SH-SY5Y (cell line): ENCODE measurements at regions not wholly inside any gene's neighbourhood (a gene's known extent, or its start where the extent isn't known, plus 50 kb on each side); places are given as distances from the start of the nearest gene placed in this dataset.

Experiments used
- GATA2 ChIP-seq: IDR thresholded peaks from 2 replicates; pipeline ENCODE4 v1.6.1; 2011; ENCODE audit warnings: mild to moderate bottlenecking, low read depth, low read length
- GATA3 ChIP-seq: IDR thresholded peaks from 2 replicates; pipeline ENCODE4 v1.6.1; 2011; ENCODE audit warnings: low read depth, mild to moderate bottlenecking, low read length, moderate library complexity

- TF ChIP-seq GATA3 (no peak), GATA2 (no peak)
These were observed 250.7 kb downstream of the ANXA1 start for GRCh38 chr9:73402081-73403028.

GRCh38 chr9:73411494-73411893, 259.8 kb downstream of the ANXA1 start:
- TF ChIP-seq GATA3 (no peak), GATA2 (no peak)

DNA sequence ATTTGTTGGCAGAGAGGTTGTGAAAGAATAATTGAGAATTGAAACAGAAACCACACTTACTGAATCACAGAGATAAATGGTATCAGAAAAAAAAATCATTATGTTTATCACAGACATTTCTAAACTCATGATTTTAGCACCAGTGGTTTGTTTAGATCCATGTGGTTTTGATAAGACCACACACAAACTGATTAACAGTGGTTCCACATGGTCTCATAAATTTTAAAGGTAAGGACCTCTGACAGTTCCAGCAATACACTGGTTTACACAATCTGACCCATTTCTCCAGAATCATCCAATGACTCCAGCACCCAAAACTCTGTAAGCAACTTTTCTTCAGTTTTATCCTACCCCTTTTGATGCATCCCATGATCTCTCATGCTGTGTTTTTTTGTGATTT, 261.2 kb downstream of the ANXA1 start:
- no peak for TF ChIP-seq GATA2
- no peak for TF ChIP-seq GATA3

DNA sequence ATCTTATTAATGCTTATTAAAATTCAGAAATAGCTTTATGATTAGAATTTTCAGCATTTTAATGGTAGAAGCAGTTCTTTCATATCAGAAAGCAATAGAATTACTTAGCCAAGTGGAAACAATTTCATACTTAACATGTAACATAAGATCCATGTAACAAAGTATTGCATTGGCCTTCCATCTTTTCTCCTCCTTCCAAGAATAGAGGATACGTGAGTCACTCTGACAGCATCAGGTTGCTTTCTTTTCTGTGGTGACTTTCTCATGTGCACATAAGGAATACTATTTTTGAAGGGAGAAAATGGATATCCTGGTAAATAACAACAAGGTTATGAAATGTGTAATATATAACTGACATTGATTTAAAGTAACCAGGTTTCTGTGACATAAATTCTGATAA, 272.2 kb downstream of the ANXA1 start:
- no peak for TF ChIP-seq GATA3
- no peak for TF ChIP-seq GATA2

DNA sequence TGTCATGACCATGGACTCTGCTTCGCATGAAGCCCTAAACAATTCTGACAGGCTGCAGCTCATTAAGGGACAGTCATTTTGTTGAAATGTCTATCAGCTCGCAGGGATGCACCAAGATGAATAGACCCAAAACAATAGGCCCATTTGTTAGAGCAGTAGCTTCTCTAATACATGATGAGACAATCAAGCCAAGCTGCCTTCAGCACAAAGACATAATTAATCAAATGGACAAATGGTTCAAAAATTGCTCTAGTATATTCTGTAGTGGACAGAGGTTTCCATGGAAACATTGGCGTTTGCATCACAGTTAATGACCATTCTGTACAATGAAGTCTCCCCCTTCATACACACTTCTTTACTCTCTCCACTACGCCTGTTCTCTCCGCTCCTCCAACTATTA, 274.6 kb downstream of the ANXA1 start:
- TF ChIP-seq GATA3 (no peak), GATA2 (no peak)

GRCh38 chr9:73434826-73435225, 283.2 kb downstream of the ANXA1 start:
- no peak for TF ChIP-seq GATA2
- no peak for TF ChIP-seq GATA3

GRCh38 chr9:73437758-73438157, 286.1 kb downstream of the ANXA1 start:
- no peak for TF ChIP-seq GATA2
- TF ChIP-seq GATA3: no peak

DNA sequence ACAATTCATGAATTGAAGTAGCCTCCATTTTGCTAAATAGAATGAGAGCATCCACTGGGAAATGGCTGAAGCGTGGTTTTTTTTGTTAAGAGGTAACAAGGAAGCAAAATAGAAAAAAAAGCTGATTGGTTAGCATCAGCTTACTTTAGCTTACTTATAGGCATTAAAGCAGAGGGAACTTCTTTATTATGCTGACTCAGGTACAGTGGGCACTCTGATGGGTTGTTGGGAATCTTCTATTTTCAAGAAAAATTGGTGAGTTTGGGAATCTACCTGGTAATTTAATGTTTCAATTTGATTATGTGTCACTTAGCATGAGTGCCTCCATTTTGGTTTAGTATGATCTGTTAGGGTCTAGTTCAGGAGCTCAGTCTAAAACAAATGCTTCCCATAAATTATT, 289.6 kb downstream of the ANXA1 start:
- no peak for TF ChIP-seq GATA2
- no peak for TF ChIP-seq GATA3

DNA sequence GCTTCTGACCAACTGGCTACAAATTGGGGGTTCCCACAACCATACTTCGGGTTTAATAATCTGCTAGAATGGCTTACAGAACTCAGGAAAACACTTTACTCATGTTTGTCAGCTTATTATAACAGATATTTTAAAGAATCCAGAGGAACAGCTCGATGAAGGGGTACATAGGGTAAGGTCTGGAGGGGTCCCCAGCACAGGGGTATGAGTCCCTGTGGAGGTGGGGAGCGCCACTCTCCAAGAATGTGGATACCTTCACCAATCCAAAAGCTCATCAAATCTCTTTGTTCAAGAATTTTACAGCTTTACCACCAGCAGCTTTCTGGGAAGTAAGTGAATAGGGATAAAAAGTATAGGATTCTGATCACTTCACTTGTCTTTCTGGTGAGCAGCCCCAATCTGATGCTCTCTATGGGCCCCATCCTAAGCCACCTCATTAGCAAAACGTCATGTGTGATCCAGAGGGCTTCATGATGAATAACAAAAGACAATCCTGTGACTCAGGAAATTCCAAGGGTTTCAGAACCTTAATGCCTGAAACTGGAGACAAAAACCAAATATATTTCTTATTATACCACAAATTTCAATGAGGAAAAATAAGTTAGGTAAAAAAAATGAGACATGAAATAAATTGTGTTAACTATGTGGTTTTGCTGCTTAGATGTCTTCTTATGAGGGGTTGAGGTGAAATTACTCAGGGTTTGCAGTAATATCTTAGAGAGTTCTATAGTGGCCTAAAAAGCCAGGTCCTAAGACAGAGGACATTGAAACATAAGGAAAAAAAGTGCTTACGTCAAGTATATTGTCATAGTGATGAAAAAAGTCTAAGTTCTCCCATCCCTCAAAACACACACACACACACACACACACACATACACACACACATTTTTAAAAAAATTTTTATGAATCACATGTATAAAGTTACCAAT, 290.5 kb downstream of the ANXA1 start:
- TF ChIP-seq GATA2 (no peak), GATA3 (no peak)

DNA sequence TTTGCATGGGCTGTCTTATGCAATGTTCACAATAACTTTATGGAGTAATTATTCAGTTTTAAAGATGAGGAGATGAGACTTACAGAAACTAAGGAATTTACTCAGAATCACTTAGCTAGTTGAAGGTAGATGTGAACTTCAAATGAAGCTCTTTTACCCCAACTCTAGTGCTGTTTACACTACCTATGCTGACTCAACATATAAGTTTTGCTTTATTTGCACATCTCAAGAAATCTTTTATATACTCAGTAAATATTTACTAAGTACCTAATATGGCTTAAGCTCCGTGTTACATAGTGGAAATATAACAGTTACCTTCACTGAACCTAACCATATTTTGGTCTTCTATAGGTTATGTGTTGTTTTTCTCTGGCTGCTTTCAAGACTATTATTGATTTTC, 293.2 kb downstream of the ANXA1 start:
- TF ChIP-seq GATA2 (no peak), GATA3 (no peak)

- no peak for TF ChIP-seq GATA3
These were observed 294.6 kb downstream of the ANXA1 start for GRCh38 chr9:73446306-73446705.

- TF ChIP-seq GATA2 (no peak), GATA3 (no peak)
These were observed 299.3 kb downstream of the ANXA1 start for GRCh38 chr9:73451003-73451402.

DNA sequence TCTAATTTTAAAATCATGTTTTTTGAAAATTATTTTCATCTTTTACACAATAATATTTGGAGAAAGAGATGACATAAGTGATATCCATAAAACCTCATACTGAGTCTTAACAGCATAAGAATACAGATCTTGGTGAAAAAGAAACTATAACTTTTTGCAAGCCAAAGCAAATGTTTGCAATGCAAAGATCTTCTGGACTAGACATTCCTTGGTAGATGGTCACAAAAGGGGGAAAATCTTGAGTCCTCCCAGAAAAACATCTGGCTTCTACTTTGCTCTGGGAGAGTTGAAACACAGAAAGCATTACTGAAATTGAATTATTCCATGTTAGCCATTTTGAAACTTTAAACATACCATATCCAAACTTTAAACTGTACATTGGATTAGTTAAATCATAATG, 308.2 kb downstream of the ANXA1 start:
- TF ChIP-seq GATA3 (no peak), GATA2 (no peak)

DNA sequence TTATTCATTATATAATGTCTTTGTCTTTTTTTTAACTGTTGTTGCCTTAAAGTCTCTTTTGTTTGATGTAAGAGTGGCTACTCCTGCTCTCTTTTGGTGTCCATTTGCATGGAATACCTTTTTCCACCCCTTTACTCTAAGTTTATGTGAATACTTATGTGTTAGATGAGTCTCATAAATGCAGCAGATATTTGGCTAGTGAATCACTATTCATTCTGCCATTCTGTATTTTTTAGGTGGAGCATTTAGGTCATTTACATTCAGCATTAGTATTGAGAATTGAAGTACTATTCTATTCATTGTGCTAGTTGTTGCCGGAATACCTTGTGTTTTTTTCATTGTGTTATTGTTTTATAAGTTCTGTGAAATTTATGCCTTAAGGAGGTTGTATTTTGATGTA, 317.1 kb downstream of the ANXA1 start:
- TF ChIP-seq GATA3 (no peak), GATA2 (no peak)

DNA sequence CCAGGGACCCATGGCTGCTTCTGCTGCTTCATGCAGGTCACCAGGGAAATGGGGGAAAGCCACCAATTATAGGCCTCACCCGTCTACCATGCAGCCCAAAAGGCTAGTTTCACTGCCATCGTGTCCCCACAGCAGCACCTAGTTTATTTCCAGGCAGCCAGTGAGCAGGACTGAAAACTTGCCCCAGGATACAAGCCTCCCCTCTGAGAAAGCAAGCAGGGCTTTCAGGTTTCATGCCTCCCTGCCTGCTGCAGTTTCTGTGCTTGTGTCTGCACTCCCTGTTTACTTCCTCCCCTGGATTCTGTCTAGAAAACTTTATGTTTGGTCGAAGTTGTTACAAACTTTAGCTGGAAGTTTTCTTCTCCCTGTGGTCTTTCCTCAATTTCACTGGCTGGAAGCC, 319.1 kb downstream of the ANXA1 start:
- no peak for TF ChIP-seq GATA3
- no peak for TF ChIP-seq GATA2
